H1 (cell line): ENCODE measurements at regions not wholly inside any gene's neighbourhood (a gene's known extent, or its start where the extent isn't known, plus 50 kb on each side); places are given as distances from the start of the nearest gene placed in this dataset.

Experiments used
- CTCF ChIA-PET: fragments of 300-600 bp; sonication (Branson Sonifier 250); formaldehyde crosslinking; loops from one replicate; lab custom pipeline; 2021; ENCODE audit not compliant: partially characterized antibody; lab: Charles Lee
- POLR2A ChIA-PET: fragments of 300-600 bp; sonication (Branson Sonifier 250); formaldehyde crosslinking; loops from one replicate; lab custom pipeline; 2021; ENCODE audit warnings: inconsistent platforms; ENCODE audit not compliant: partially characterized antibody; lab: Charles Lee
- DNase-seq, 2 experiments: peaks; one replicate each; pipeline versions ENCODE4 v3.0.0 to v3.0.0-alpha.2; 2010 to 2022; ENCODE audit warnings: low spot score in 2 of 2, low read depth in 1 of 2, mixed read lengths in 1 of 2
- FAIRE-seq: peaks from 2 replicates; lab custom pipeline; 2011; peaks lifted over from hg19 to GRCh38; lab: Jason Lieb, UNC
- H2AFZ ChIP-seq: 2 replicates; pipeline ENCODE4 v1.8.1; 2012; ENCODE audit warnings: low read length, inconsistent platforms
- H2AK5ac ChIP-seq: 2 replicates; pipeline ENCODE4 v1.6.1; 2013; ENCODE audit warnings: low read depth, low read length
- H2BK120ac ChIP-seq: replicated peaks from 2 replicates; pipeline ENCODE3; 2013; ENCODE audit warnings: low read depth, low read length, inconsistent platforms
- H2BK12ac ChIP-seq: 2 replicates; pipeline ENCODE4 v1.6.1; 2013; ENCODE audit warnings: low read depth, low read length
- H2BK15ac ChIP-seq: 2 replicates; pipeline ENCODE4 v1.6.1; 2013; ENCODE audit warnings: low read length
- H2BK20ac ChIP-seq: 2 replicates; pipeline ENCODE4 v1.6.1; 2013; ENCODE audit warnings: low read length
- H2BK5ac ChIP-seq: 2 replicates; pipeline ENCODE4 v1.6.1; 2013; ENCODE audit warnings: low read depth, low read length
- H3K14ac ChIP-seq: 2 replicates; pipeline ENCODE4 v1.6.1; 2013; ENCODE audit warnings: inconsistent platforms; ENCODE audit not compliant: insufficient read length
- H3K18ac ChIP-seq: 2 replicates; pipeline ENCODE4 v1.6.1; 2013; ENCODE audit warnings: low read length; ENCODE audit errors: extremely low read depth
- H3K23ac ChIP-seq: 2 replicates; pipeline ENCODE4 v1.6.1; 2013; ENCODE audit warnings: inconsistent platforms; ENCODE audit not compliant: insufficient read length
- H3K23me2 ChIP-seq: 2 replicates; pipeline ENCODE4 v1.6.1; 2013; ENCODE audit warnings: low read depth, low read length
- H3K27ac ChIP-seq: 2 replicates; pipeline ENCODE4 v1.6.1; 2011; ENCODE audit warnings: low read depth, low read length, inconsistent platforms
- H3K27me3 ChIP-seq, 4 experiments: replicated peaks in 1 of 4; 1 replicate in 1 of 4; 2 replicates in 3 of 4; pipeline versions ENCODE4 v1.6.1 to v1.8.1; 2011 to 2013; ENCODE audit warnings: low read length in 3 of 4, mild to moderate bottlenecking in 3 of 4, inconsistent platforms in 2 of 4, mixed read lengths in 2 of 4, moderate library complexity in 1 of 4; ENCODE audit not compliant: control insufficient read depth in 3 of 4, insufficient read depth in 3 of 4; ENCODE audit errors: extremely low read depth in 1 of 4
- H3K36me3 ChIP-seq, 4 experiments: 2 replicates each; pipeline versions ENCODE4 v1.6.1 to v1.8.1; 2011 to 2013; ENCODE audit warnings: mild to moderate bottlenecking in 4 of 4, low read length in 3 of 4, moderate library complexity in 2 of 4, control low read depth in 1 of 4, inconsistent platforms in 1 of 4; ENCODE audit not compliant: insufficient read depth in 4 of 4, control insufficient read depth in 2 of 4
- H3K4ac ChIP-seq: replicated peaks from 2 replicates; pipeline ENCODE3; 2013; ENCODE audit warnings: low read length, low read depth, mixed read lengths, inconsistent platforms; ENCODE audit not compliant: insufficient read length
- H3K4me1 ChIP-seq, 4 experiments: replicated peaks in 1 of 4; 1 replicate in 1 of 4; 2 replicates in 3 of 4; pipeline versions ENCODE4 v1.6.1 to v1.8.1; 2011 to 2013; ENCODE audit warnings: low read length in 3 of 4, inconsistent platforms in 2 of 4, mixed read lengths in 1 of 4; ENCODE audit not compliant: insufficient read depth in 4 of 4, control insufficient read depth in 3 of 4
- H3K4me2 ChIP-seq, 2 experiments: 2 replicates each; pipeline versions ENCODE4 v1.6.1 to v1.8.1; 2011 to 2013; ENCODE audit warnings: low read depth in 2 of 2, low read length in 2 of 2, control low read depth in 1 of 2, inconsistent platforms in 1 of 2, mild to moderate bottlenecking in 1 of 2; ENCODE audit not compliant: insufficient read depth in 1 of 2
- H3K4me3 ChIP-seq, 4 experiments: fragments of 200-600, 300-600 bp in 1 of 4; sonication (generic), shearing (Covaris generic), sonication (Bioruptor Twin) in 1 of 4; 2 replicates each; pipeline versions ENCODE4 v1.5.1 to v1.8.1; 2011 to 2016; ENCODE audit warnings: low read length in 4 of 4, low read depth in 3 of 4, control low read depth in 2 of 4, inconsistent platforms in 2 of 4, mild to moderate bottlenecking in 2 of 4, mixed read lengths in 1 of 4, moderate library complexity in 1 of 4; ENCODE audit not compliant: insufficient read depth in 2 of 4; ENCODE audit errors: extremely low read depth in 1 of 4
- H3K56ac ChIP-seq: replicated peaks from 2 replicates; pipeline ENCODE3; 2013; ENCODE audit warnings: low read depth, mild to moderate bottlenecking, mixed read lengths, low read length, inconsistent platforms; ENCODE audit not compliant: insufficient read length
- H3K79me1 ChIP-seq: 2 replicates; pipeline ENCODE4 v1.6.1; 2013; ENCODE audit warnings: low read depth, low read length, control low read depth
- H3K79me2 ChIP-seq, 2 experiments: 2 replicates each; pipeline versions ENCODE4 v1.6.1 to v1.8.1; 2012 to 2013; ENCODE audit warnings: low read length in 2 of 2, mild to moderate bottlenecking in 2 of 2, inconsistent platforms in 1 of 2; ENCODE audit not compliant: insufficient read depth in 2 of 2, control insufficient read depth in 1 of 2
- H3K9ac ChIP-seq, 4 experiments: replicated peaks in 1 of 4; 1 replicate in 1 of 4; 2 replicates in 3 of 4; pipeline versions ENCODE4 v1.6.1 to v1.8.1; 2011 to 2013; ENCODE audit warnings: low read depth in 3 of 4, low read length in 3 of 4, control low read depth in 2 of 4, mild to moderate bottlenecking in 2 of 4, moderate library complexity in 2 of 4, inconsistent platforms in 1 of 4; ENCODE audit errors: extremely low read depth in 1 of 4
- H3K9me3 ChIP-seq, 2 experiments: 2 replicates each; pipeline versions ENCODE4 v1.6.1 to v1.8.1; 2012 to 2013; ENCODE audit warnings: mild to moderate bottlenecking in 2 of 2, moderate library complexity in 2 of 2, control low read depth in 1 of 2, inconsistent platforms in 1 of 2, low read depth in 1 of 2, low read length in 1 of 2, mixed read lengths in 1 of 2; ENCODE audit not compliant: insufficient read depth in 2 of 2
- H4K20me1 ChIP-seq, 2 experiments: replicated peaks in 1 of 2; 2 replicates each; pipeline versions ENCODE3 to v1.8.1; 2011 to 2013; ENCODE audit warnings: inconsistent platforms in 2 of 2, low read length in 2 of 2, mild to moderate bottlenecking in 1 of 2; ENCODE audit not compliant: insufficient read depth in 2 of 2, control insufficient read depth in 1 of 2
- H4K5ac ChIP-seq: 2 replicates; pipeline ENCODE4 v1.6.1; 2013; ENCODE audit warnings: low read length, low read depth, mixed read lengths, inconsistent platforms; ENCODE audit not compliant: insufficient read length
- H4K8ac ChIP-seq: 2 replicates; pipeline ENCODE4 v1.8.0; 2013; ENCODE audit warnings: mild to moderate bottlenecking, moderate library complexity, low read length, inconsistent platforms; ENCODE audit not compliant: insufficient read depth; ENCODE audit errors: extremely low read depth
- H4K91ac ChIP-seq: replicated peaks from 2 replicates; pipeline ENCODE3; 2013; ENCODE audit warnings: low read length, mixed read lengths, inconsistent platforms; ENCODE audit not compliant: insufficient read length
- FOSL1 ChIP-seq: IDR thresholded peaks from 2 replicates; pipeline ENCODE4 v1.6.1; 2011; ENCODE audit warnings: mild to moderate bottlenecking, low read depth, low read length, moderate library complexity; ENCODE audit not compliant: insufficient read depth
- POLR2AphosphoS5 ChIP-seq: IDR thresholded peaks from 2 replicates; pipeline ENCODE4 v1.6.1; 2011; ENCODE audit warnings: low read depth, low read length
- RFX5 ChIP-seq: IDR thresholded peaks from 2 replicates; pipeline ENCODE4 v1.6.1; 2011; ENCODE audit warnings: low read depth, low read length, improper control_type of control experiment, borderline replicate concordance
- WGBS, 2 experiments: shearing (Covaris generic) in 1 of 2; methylation state at CpG; one replicate each; pipeline versions ENCODE4 v1.1.6 to v1.1.7; 2013 to 2015; ENCODE audit warnings: low lambda C conversion rate in 2 of 2, mixed read lengths in 2 of 2, inconsistent platforms in 1 of 2, low coverage in 1 of 2, missing lambda C conversion rate in 1 of 2; ENCODE audit not compliant: insufficient replicate concordance in 2 of 2, insufficient coverage in 1 of 2, insufficient read length in 1 of 2; ENCODE audit errors: extremely low coverage in 1 of 2, missing lambda C conversion rate in 1 of 2; 5-methylcytosine and 5-hydroxymethylcytosine counted together

DNA sequence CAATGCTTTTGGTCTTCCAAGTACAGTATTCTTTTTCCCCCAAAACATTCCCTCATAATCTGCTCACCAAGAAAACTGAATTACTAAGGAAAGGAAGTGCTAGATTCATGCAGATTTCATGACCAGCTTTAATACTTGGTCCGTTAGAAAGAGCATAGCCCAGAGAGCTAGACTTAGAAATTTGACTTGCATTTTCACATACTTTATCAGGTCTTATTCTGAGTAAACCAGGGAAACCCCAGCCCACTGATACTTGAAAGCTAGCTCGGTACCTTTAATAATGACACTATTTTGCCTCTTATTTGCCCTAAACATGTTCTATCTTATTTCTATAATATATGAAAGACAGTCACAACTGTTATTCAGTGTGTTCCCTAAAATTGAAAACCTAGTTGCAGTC, 204.5 kb downstream of the TTLL7 start:
- no peak overlapping the region for H3K4me3 ChIP-seq
- H3K36me3 ChIP-seq, result no peaks in the 10 kb centered on the region
- H3K14ac ChIP-seq, result no peak overlapping the region
- H4K8ac ChIP-seq, result no peak overlapping the region
- H2BK20ac ChIP-seq, result no peak overlapping the region
- no peak overlapping the region for H3K18ac ChIP-seq
- H3K23me2 ChIP-seq, result no peaks in the 10 kb centered on the region
- no peaks in the 10 kb centered on the region for H3K79me2 ChIP-seq
- POLR2A ChIA-PET, result interaction anchor here (0.7 kb wide), 1 partner anchor 639 kb away, joined by 3 read pairs; no protein-coding TSS in a partner anchor
- no peak for DNase-seq
- H4K91ac ChIP-seq, result no peak overlapping the region
- FAIRE-seq, result no peak
- H3K4ac ChIP-seq, result no peak overlapping the region
- no peaks in the 10 kb centered on the region for H3K27me3 ChIP-seq
- no peak overlapping the region for H2BK12ac ChIP-seq
- no peak overlapping the region for H3K23ac ChIP-seq
- no peak overlapping the region for H3K4me2 ChIP-seq
- no peak overlapping the region for H4K5ac ChIP-seq
- no peaks in the 10 kb centered on the region for H4K20me1 ChIP-seq
- peaks cover 0 to 3% (median under 1%) of the 10 kb centered on the region in 4 experiments; a peak in 2 of 7 replicates for H3K4me1 ChIP-seq
- no peak overlapping the region for H2BK5ac ChIP-seq
- CTCF ChIA-PET, result no interaction called here
- H2BK120ac ChIP-seq, result no peak overlapping the region
- WGBS, 2 experiments, result 93% methylated on average over 2 of the region's 2 CpGs; no CpG with 5 or more reads in 1 of the 2 experiments
- no peak overlapping the region for H2AFZ ChIP-seq
- no peak overlapping the region for H3K56ac ChIP-seq
- H3K79me1 ChIP-seq, result no peaks in the 10 kb centered on the region
- no peak overlapping the region for H3K9ac ChIP-seq
- H3K27ac ChIP-seq, result no peak overlapping the region
- no peak overlapping the region for H2AK5ac ChIP-seq
- H2BK15ac ChIP-seq, result no peak overlapping the region
- H3K9me3 ChIP-seq, result no peaks in the 10 kb centered on the region
- no peak for TF ChIP-seq FOSL1
- TF ChIP-seq POLR2AphosphoS5, result no peak
- no peak for TF ChIP-seq RFX5
